Fibroblast of skin of back (primary cell): ENCODE measurements at regions not wholly inside any gene's neighbourhood (a gene's known extent, or its start where the extent isn't known, plus 50 kb on each side); places are given as distances from the start of the nearest gene placed in this dataset.

Source experiments
- DNase-seq: peaks from one replicate; pipeline ENCODE4 v3.0.0-alpha.2; 2013

DNA sequence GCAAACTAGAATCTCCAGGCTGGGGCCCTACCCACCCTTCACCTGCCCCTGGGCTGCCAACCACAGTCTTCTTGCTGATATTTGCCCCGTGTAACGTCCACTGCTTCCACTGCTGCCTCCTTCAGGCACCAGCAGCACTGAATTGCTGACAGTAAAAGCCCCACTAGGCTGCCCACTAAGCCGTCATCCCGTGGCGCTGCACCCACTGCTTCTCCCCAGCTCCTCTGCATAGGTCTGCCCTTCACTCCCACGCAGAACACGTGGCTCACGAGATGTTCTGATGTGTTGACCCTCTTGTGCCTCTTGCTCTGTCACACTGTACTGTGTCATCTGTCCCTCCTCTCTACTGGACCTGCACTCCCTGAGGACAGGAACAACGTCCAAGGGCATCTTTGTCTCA is 86.3 kb upstream of the HIVEP1 start:
- no peak for DNase-seq

DNA sequence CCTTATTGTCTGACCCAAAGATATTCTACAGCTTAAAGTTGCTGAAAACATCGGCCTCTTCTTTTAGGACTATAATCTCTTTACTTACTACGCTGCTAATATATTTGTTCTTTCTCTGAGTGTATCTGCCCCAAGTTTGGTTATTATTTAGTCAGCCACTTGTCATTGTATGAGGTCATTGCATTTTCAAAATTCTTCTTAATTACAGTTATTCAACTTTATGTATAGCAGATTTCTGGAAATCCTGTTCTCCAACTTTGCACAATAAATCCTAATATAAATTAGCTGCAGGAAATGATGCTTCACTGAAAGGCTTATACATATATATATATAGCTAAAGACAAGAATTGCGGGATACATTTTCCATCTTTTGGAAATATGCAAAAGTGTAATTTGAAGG is 88.5 kb upstream of the HIVEP1 start:
- peak; percentile 43 for DNase-seq

DNA sequence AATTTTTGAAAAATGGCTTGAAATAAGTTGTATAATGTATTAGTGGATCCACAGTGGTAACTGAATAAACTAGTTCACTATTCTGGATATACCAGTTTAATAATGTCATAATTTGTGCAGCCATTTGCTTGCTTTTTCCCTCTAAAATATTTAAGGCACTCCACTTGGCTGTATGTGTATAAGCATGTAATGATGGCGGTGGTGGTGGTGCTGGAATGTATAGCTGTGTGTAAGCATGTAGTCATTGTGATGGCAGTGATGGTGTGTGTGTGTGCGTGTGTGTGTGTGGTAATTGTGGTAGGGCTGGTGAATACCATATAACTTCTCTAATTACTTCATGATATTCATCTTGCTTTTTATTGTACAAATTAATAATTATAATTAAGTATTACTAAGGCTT is 89.2 kb upstream of the HIVEP1 start:
- DNase-seq, result peak; percentile 45

DNA sequence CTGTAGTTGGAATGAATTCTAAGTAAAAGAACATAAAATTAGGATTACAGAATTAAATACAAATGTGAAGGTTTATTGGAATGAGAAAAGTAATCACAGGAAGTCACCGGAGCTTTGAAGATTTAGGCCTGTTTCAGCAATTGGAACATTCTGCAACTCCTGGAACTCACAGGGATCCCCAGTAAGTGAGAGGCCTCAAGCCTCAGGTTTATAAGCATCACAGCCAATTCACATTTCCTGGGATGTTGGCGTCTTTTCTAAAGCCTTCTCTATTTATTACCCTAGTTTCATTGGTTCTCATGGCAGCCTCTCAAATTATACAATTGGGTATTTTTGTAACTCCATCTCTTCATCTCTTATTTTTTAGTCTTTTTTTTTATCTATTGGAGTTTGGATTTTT is 90.4 kb upstream of the HIVEP1 start:
- DNase-seq, result peak; percentile 18

DNA sequence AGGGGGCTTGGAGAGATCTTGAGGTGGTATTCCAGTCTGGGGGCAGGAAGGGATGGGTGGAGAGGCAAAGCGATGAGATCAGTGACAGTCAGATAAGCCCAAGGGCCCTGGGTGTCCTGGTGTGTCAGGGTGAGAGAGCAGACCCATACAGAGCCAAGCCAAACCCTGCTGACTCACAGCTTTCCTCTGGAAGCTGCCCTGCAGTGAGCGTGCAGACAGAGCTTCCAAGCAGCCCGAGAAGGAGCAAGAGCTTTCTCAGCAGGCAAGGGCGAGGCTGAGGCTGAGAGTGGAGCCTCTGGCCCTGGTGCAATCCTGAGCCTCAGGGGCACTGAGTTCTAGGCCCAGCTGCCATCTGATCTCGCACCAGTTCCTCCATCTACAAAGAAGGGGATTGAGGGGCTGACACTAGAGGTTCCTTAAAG is 91.1 kb upstream of the HIVEP1 start:
- DNase-seq, result peak; percentile 97

DNA sequence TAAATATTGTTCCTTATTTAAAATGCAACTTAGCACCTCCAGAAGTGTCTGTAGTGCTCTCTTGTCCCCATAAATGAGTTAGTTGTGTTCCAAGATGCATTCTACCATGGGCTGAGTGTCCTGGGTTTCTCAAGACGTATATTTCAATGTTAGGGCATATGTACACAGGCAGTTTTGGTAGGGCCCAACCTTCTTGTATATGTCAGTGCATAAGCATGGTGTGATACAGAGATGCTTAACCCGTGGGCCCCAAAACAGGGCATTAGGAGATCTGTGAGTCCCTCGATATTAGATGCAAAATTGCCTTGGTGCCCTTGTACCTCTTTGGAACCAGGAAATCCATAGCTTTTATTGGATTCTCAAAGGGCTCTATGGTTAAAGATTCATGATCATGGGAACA is 91.5 kb upstream of the HIVEP1 start:
- peak; percentile 7 for DNase-seq

DNA sequence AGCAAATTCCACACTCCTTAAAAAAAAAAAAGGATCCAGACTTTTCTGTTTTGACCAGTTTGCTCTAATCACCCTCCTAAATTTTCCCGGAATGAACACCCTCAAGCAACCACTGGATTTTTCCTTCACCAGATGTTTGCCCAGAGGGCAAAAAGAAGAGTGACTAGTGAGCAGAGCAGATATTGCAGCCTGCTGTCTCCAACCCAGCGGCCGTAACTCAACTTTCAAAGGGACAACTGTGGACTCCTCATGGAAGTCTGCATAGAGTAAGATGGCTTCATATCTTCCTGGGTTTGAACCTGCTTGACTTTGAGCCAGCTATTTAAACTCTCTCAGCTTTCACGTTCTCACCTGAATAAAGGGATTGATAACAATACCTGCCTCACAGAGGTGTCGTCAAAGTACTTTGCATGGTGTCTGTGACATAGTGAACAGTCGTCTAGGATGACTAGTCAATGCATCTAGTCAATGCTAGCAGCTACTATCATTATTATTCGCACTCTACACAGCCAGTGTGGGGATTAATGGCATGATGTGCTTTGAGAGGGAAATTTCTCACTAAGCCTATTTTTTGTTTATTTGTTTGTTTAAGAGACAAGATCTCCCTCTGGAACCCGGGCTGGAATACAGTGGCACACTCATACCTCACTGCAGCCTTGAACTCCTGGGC is 92.2 kb upstream of the HIVEP1 start:
- no peak for DNase-seq

DNA sequence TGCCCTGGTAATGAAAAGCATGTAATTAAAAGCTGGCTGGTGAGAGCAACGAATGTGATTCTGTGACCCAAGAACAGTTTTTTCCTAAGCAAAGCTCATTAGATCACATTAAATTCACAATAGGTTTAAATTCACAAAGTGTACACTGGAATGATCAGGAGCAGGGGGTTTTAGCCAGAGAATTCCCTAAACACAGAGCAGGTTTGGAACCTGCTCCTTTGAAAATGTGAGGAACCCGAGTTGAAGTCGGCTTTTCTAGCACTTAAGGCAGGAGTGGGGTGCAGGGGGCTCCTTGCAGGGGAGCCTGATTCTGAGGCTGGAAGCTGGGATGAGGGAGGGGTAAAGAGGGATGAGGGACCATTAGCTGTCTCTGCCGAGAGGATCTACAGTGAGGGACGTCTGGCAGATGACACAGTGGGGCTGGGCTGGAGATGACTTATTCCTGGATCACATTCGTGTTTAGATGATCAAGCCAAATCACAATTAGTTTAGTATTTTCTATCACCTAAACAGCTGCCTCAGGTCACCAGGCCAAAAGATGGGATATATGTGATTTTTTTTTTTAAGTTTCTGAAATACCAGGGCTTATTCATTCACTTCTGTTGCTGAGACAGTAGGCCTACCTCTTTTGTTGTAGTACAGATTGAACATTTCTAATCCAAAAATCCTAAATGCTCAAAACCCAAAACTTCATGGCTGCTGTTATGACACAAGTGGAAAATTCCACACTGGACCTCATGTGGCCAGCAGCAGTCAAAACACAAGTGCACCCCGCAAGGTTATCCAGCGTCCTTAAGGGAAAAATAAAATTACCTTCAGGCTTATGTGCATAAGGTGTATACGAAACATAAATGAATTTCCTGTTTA is 93.1 kb upstream of the HIVEP1 start:
- peak; percentile 17 for DNase-seq

DNA sequence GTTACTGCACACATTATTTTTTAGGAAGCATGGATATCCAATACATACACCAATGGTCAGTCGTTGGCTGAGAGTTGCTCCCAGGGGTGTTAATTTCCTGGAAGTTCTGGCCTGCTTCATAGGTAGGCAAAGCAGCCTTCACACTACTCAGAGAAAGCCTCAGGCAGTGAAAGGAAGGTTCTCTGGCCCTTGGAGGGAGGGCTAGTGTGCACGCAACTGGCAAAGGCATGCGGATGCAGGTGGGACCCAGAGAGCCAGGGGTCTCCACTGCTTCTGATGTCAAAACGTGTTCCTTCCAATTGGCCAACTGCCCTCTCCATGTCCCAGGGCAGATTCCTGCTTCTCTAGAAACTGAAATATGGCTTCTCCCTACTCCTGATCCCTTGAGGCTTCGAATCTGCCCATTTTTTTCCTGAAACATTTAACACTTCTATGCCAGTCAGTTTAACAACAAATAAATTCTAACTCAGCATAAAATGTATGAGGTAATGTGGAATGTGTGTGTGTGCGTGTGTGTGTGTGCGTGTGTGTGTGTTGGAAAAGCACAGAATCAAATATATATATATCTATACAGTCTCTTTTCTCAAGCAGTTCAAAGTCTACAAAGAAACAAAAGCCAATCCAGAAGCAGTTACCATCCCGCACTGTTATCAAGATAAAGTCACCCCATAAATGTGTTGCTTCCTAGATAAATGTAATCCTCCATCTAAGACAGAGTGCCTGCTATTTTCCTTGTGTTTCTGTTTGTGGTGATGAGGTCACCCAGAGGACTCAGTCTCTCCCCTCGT is 94.0 kb upstream of the HIVEP1 start:
- peak; percentile 76 for DNase-seq

DNA sequence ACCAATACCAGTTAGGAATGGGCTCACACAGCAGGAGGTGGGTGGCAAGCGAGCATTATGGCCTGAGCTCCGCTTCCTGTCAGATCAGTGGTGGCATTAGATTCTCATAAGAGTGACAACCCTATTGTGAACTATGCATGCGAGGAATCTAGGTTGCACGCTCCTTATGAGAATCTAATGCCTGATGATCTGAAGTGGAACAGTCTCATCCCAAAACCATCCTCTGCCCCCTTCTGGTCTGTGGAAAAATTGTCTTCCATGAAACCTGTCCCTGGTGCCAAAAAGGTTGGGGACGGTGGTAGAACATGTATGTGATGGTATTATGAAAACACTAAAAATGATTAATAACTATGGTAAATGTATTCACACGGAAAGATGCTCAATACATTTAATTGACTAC is 99.7 kb upstream of the HIVEP1 start:
- no peak for DNase-seq

DNA sequence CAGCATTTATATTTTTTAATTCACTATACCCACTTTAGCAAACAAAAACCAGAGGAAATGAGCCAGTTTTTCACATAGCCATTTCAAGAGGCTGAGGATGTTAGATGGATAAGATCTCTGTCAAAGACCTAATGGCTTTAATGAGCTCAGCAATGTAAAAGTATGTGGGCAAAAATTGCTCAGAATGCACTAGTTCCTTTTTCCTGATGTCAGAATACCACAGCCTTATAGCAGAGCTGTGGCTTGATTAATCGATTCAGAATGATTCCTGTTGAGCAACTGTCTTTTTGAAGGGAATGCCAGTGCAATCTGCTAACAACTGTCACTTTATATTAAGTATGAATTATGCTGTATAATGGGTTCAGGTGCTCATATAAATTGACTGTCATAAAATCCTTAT is 100.6 kb upstream of the HIVEP1 start:
- peak; percentile 64 for DNase-seq

DNA sequence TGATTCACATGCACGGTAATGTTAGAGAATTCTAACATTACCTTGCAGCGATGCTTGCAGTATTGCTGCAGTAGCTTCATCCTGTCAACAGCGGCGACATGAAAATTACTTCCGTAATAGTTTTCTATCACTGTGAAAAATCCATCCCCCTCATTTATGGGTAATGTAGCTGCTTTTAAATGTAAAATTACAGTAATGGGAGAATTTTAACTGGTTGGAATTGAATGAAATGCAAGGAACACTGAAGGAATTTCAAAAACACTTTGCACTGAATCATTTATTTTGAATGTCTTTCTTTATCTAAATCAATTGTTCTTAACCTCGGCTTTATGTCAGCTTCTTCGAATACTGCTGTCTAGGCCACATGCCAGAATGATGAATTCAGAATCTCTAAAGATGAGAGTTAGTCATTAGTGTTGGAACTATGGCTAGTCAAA is 102.4 kb upstream of the HIVEP1 start:
- DNase-seq, result peak; percentile 86

DNA sequence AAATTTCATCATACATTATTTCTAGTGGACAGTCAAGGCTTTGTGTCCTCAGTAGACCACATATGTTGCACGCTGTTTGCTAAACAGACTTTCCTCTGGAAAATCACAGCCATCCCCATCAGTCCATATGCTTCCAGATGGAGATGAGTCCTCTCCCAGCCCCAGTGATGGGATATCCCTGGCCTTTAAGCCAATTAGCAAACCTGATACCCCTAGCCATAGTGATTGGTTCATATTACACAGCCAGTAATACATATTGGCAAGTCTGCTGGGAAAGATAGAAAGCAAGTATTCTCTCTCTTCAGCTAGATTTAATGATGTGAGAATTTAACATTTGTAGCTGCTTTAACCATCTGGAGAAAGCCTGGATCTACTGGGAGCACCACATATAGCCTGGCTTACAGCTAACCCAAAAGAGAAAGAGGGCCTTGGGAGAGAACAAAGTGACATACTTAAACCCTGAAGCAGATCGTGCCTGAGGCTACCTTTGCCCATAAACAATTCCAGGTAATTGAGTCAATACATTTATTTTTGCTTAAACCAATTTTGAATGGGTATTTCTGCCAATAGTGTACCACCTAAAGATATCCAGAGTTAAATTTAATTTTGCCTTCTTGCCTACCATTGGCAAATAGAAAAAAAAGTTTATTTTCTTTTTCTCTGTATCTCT is 103.5 kb upstream of the HIVEP1 start:
- DNase-seq, result no peak

DNA sequence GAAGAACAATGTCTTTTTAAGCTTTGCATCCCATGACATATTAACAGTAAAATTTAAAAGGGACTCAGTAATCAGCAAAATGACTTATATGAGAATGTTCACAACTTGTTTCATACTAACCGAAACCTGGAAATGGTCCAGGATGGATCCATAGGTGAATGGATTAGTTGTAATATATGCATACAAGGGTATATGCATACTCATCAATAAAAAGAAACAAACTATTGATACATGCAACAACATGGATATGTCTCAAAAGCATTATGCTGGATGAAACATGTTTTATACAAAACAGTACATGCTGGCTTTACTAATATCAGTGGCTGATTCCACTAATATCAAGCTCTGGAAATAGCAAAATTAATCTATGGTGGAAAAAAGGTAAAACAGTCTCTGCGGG is 108.5 kb upstream of the HIVEP1 start:
- DNase-seq, result no peak

DNA sequence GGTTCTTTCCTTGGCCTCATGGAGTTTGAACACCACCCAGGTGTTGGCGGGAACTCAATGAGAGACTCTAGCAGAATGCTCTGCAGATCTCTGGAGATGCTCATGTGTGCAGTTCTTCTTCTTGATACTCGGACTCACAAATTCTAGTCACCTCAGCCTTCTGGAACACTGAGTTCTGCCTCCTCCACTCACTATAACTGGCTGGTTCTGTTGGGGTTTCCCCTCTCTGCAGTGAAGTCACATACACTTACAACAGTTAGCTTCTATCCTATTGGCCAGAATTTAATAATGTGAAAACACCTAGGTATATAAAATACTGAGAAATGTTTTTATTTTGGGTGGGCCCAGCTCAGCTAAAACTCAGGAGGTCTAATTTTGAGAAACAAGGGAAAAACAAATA is 109.6 kb upstream of the HIVEP1 start:
- DNase-seq, result no peak

DNA sequence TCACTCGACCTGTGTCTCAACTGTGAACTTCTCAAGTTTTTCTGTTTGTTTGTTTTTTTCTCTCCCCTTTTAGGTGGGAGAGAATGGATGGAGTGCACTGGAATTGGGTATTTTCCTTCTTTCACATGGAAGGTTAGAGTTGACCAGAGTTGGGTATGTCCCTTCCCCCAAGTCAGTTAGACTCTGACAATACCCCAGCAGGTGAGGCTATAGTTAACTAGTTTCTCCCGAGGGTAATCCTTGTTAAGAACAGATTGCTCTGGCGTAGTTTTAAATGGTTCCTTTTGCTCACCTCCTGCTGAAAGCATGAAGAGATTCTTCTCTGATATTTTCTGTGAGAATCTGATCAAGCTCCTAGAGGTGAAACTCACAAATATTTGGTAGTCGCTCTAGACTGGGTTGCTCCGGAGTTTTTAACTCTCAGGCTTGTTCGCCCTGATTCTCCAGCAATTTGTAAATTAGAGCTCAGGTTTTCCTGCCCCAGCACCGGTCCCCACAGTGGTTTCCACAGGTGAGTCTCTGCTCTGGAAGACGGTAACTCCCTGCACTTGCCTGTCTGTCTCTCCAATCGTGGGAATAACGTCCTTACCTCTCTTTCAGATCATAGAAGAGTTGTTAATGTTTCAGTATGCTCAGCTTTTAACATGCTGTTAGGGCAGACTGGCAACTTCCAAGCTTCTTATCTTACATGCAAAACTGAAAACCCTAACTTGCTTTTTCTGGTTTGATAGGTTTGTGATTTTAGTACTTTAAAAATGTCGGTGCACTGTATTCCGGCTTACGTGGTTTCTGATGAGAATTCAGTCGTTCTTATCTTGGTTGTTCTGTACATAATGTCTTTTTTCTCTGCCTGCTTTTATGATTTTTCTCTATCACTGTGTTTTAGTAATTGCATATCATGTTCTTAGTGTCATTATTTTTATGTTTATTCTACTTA is 111.2 kb upstream of the HIVEP1 start:
- DNase-seq, result no peak

DNA sequence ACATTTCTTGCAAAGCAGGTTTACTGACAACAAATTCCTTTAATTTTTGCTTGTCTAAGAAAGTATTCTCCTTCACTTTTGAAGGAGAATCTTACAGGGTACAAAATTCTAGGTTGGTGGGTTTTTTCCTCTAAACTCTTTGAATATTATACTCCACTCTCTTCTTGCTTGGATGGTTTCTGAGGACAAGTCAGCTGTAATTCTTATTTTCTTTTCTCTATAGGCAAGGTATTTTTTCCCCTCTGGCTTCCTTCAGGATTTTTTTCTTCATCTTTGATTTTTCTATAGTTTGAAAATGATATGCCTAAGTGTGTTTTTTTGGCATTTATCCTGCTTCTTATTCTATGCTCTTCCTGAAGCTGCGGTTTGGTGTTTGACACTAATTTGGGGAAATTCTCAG is 112.5 kb upstream of the HIVEP1 start:
- DNase-seq, result no peak

DNA sequence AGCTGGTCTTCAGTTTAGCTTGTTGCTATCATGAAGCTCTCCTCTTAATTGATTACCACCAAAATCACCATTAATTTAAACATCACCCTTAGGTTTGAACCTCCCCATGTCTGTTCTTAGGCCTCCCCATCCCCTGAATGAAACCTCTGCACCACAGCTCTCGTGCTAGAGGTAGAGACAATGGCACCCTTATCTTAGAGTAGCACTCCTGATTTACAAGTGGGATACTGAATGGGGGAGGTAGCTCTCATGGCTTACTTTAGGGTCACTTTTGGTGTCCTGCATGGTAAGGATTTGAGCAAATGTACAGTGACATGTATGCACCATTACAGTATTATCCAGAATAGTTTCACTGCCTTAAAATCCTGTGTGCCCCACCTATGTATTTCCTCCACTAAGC is 115.6 kb upstream of the ADTRP start:
- no peak for DNase-seq

DNA sequence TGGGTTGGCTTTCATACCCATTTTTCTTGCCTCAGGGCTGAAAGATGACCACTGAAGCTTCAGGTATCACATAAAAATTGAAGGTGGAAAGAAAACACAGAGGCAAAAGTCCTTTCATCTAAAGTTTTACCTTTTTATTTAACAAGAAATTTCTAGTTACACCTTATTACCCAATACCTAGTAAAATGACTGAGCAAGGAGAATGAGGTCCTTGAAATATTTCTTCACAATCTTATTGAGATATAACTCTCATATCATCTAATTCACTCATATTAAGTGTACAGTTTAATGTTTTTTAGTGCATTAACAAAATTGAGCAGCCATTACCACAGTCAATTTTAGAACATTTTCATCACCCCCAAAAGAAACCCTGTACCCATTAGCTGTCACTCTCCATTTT is 112.9 kb upstream of the ADTRP start:
- DNase-seq, result no peak

DNA sequence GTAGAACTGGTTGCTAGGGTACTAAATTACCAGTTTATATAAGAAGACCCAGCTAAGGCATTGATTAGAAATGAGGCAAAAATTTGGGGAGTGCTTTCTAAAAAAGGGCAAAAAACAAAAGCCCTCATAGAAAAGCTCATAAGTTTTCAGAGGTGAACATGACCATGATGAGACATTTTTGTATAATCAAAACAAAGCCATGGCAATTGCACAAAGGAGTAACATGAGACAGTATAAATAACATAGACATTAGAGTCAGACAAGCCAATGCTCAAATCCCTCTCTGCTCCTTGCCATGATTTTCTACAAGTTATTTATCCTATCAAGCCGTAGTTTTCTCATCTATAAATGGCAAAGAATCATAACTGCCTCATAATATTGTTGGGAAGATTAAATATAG is 112.2 kb upstream of the ADTRP start:
- DNase-seq, result peak; percentile 17

DNA sequence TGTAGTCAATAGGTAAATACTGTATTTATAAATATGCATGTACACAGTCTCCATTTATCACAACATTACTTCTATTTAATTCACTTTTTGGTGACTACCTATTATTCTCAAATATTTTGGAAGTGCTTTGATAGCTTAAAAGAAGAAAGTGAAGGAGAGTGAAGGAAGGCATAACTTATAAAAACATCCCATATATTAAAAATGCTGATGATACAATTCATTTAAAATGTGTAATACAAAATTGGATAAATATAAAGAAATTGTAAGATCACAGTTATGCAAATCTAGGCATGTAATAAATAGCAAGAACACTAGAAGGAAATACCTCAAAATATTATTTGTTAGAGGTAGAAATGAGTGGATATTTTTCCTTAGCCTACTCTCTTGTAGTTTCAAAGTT is 111.6 kb upstream of the ADTRP start:
- no peak for DNase-seq

DNA sequence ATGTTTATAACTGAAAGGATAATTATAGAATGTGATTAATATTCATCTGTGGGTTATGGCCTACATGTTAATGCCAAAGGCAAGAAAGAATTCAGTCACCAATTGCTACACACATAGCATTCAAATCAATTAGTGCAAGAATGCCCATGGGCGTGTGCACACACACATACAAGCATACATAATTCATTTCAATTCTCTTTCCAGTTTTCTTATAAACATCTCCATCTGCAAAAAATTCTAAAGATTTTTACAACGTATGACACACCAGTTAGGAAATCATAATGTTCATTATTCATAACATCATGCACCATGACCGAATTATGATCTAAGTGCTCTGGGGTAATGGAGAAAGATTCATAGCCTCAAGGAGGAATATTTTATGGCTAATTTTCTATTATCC is 111.0 kb upstream of the ADTRP start:
- DNase-seq, result no peak
